DOHH2 (cell line): ENCODE measurements at regions not wholly inside any gene's neighbourhood (a gene's known extent, or its start where the extent isn't known, plus 50 kb on each side); places are given as distances from the start of the nearest gene placed in this dataset.

ENCODE experiments used
- CTCF ChIP-seq: fragments of 200-600 bp; sonication (generic); IDR thresholded peaks from one replicate; pipeline ENCODE4 v1.5.1; 2014; ENCODE audit warnings: antibody characterized with exemption, mild to moderate bottlenecking, low read depth, low read length; ENCODE audit not compliant: poor library complexity, severe bottlenecking
- EZH2phosphoT487 ChIP-seq: fragments of 200-600 bp; sonication (generic); IDR thresholded peaks from 2 replicates; pipeline ENCODE4 v1.6.1; 2017; ENCODE audit warnings: borderline replicate concordance, mild to moderate bottlenecking, antibody characterized with exemption, low read length, moderate library complexity, mixed read lengths

GRCh38 chr3:73203101-73203500 is 141.6 kb downstream of the EBLN2 start:
- TF ChIP-seq CTCF (no peak), EZH2phosphoT487 (no peak)
